Activated T-helper 1 cell treated with anti-CD3 and anti-CD28 coated beads, Interleukin-2, amount 50 U/mL, for 16 hours (primary cell): ENCODE measurements at regions not wholly inside any gene's neighbourhood (a gene's known extent, or its start where the extent isn't known, plus 50 kb on each side); places are given as distances from the start of the nearest gene placed in this dataset.

Source experiments
- DNase-seq, 2 donors: peaks; one replicate each; pipeline ENCODE4 v3.0.0-alpha.2; 2020; ENCODE audit warnings: low read depth in 1 of 2, low spot score in 1 of 2

DNA sequence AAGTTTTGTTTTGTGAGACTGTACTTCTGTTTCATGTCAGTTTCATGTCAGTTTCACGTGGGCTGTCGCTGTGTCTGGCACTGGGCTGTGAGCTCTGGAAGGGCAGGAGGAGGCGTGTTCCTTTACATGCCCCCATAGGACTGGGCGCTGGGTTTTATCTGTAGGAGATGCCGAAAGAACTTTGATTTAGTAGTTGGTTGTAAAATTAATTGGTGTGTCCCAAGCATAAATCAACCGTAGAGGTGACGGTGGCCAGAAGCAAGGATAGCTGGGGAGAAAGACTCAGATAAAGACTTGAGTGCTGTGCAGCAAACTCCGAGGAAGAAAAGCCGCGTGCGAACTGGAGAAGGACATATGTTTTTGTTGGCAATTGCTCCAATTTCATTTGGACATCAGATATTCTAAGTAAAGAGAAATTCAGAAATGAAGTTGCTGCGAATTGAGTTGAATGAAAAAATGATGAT is 182.5 kb downstream of the VRK1 start:
- no peak for DNase-seq

DNA sequence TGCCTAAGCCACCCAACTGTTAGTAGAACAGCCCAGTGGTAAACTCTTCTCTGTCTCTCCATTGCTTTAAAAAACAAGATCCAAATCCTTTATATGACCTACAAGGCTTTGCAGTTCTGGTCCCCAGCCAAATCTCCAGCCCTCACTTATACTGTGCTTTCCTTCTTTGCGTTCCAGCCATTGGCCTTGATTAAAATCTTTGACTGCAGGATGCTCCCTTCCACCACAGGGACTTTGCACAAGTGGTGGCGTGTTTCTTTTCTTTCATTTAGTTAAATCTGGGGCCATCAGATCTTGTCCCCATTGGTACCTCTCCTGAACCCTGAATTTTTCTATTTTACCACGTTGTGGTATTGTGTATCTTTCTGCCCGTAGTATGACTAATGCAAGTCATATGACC is 183.7 kb downstream of the VRK1 start:
- no peak for DNase-seq

DNA sequence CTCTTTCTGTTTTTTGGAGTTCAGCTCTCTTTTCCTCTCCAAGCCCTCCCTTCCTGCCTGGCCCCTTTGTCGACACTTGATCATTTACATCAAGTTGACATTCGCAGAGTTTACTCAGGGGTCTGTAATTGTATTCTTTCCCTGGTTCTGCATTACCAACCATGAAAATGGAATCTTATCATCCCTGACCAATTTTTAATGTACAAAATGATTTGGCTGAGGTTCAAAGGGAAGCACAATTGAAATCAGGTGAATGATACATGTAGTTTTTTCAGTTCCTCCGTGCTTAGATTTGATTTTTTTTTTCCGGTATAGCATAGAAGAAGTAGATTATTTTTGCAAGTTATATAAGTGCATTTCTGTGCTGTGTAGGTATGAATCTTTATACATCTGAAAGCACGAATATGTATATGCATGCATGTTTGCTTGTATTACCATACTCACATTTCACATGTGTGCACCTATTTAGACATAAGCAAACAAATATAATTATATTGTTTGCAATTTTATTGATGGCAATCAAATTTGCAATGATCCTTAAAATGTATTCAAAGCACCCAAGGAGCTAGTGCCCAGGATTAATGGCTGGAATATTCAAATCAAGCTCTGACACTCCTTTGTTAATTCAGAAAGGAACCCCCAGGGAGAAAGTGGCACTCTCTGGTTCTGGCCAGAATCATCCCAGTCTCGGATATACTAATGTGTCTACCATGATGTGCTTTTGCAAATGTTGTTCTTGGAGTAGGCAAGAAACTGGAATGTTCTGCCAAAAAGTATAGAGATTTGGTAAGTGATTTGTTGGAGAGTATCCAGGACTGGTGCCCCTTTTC is 189.3 kb downstream of the VRK1 start:
- DNase-seq = no peak

DNA sequence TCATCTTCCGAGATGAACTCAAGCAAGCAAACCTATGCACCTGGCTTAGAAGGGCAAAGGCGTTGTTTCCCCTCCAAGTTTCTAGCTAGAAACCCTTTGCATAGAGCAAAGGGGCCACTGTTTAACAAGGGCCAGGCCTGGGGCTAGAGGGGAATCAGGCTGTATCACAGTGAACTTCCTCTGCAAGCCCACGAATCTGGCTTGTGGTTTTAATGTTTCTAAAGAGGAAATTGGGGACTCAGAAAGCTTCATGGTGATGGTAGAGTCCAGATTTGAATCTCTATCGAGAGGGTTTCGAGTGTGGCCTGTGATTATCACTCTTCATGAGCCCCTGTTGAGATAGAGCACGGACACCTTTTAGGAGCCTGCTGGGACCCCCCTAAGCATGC is 189.9 kb downstream of the VRK1 start:
- no peak for DNase-seq

DNA sequence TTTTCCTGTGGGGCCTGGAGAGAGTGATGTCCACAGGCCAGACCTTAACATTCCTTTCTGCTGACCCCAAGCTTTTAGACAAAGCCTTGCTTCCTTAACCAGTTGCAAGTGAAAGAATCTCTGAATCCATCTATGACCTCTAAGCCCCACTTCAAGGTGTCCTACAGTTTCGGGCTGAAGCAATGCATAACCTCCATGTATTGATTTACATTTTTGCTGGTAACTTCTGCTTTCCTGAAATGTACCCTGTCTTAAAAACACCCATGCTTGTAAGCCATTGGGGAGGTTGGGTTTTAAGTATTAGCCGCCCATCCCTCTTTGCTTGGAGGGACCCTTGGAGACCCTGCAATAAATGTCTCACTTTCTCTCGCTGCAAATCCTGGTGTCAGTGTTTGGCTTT is 190.6 kb downstream of the VRK1 start:
- DNase-seq = no peak

DNA sequence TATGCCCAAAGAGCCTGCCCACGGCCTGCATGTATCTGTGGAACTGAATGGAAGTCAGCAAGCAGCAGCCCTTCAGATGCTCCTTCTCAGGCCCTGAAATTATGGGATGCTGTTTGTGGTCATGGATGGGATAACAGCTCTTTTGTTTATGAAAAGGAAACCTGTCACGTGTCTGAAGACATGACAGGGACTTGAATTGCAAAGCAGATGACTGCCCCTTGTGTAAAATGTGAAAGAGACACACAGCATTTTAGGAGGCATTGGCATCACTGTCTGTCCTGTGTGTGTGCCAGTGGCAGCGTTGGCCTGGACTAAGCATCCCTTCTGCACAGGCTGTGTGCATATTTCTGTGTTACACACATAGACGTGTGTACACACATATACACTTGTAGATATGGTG is 192.1 kb downstream of the VRK1 start:
- no peak for DNase-seq

DNA sequence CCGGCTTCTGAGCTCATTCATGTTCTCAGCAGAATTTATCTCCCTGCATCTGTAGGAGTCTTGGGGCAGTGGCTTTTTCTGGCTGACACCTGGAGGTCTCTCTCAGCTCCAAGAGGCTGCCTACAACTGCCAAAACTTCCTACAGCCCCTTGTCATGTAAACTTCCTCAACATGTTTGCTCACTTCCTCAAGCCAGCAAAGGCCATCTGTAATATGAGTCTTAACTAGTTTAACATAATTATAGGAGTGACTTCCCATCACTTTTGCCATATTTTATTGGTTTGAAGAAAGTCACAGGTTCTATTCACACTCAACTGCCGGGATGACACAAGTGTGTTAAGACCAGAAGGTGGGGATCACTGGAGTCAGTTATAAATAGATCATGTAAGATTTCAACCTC is 194.0 kb downstream of the VRK1 start:
- no peak for DNase-seq

DNA sequence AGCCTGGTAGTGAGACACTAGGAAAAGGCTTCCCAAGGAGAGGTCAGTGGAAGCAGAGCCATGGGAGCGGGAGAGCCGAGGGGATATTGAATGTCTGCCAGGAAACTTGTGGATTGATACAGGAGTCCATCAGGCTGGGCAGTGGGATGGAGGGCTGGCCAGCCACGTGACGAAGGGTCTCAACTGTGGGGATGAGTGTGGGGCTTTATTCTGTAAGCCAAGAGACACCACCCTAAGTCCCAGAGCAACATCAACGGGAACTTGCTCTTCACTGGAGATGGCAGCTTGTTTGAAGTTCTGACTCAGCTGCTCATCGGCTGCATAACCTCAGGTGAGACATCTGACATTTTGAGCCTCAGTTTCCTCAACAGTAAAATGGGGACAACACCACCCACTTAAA is 197.8 kb downstream of the VRK1 start:
- DNase-seq = no peak

DNA sequence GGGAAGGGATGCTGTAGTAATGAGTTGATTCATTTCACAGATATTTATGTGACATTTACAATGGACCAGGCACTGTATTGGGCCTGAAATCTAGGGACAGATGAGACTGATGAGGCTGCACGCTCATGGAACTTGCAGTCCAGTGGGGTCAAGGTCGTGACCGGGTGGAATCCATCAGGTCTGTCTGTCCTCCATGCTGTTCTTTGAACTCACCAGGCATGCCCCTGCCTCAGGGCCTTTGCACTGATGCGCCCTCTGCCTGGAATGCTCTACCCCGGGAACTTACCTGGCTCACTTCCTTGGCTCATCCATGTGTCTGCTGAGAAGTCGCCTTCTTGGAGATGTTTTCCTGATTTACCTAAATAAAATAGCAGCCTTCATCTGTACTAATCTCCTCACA is 200.1 kb downstream of the VRK1 start:
- DNase-seq = no peak

DNA sequence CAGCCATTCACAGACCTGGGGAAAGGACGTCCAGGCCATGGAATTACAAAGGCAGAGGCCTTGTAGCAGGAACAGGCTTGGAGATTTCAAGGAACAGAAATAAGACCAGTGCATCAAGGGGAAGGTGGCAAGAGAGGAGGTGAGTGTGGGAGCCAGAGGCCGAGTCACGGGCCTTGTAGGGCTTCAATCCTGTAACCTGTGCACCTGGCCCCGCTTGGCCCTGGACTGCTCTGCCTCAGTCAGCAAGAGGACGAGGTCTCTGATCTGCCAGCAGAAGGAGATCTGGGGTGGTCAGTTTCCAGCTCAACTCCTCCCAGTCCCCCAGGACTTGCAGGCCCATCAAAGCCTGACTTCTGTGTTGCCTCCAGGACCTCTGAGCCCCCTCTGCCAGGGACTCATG is 200.8 kb downstream of the VRK1 start:
- no peak for DNase-seq

DNA sequence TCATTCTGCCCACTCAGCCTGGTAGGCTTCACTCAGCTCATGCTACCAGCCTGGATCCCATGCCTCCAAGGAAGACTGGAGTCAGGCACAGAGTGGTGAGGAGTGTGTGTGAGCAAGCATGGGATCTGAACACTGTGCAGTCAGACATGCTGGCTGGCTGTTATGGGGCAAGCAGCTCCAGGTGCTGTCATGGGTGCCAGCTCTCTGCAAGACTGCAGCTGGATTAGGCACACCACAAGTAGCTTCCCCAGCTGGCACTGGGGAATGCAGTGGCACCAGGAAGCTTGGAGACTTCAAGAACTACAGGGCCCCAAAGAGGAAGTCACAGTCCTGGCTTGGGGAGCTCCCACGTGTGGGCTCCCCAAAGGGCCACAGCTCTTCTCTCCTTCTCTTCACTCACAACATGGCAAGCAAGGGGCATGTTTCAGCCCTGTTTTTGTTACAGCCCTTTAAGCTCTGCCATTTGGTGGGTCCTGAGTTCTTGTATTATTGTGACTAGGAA is 202.5 kb downstream of the VRK1 start:
- no peak for DNase-seq

DNA sequence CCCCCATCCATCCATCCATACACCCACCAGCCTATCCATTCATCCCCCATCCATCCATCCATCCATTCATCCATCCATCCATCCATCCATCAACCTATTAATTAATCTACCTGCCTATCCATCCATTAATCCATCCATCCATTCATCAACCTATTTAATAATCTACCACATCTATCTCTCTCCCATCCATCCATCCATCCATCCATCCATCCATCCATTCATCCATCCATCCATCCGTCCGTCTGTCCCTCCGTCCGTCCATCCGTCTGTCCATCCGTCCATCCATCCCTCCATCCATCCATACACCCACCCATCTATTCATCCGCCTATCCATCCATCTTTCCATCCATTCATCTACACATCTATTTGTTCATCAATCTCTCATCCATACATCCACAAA is 205.3 kb downstream of the VRK1 start:
- DNase-seq = no peak

DNA sequence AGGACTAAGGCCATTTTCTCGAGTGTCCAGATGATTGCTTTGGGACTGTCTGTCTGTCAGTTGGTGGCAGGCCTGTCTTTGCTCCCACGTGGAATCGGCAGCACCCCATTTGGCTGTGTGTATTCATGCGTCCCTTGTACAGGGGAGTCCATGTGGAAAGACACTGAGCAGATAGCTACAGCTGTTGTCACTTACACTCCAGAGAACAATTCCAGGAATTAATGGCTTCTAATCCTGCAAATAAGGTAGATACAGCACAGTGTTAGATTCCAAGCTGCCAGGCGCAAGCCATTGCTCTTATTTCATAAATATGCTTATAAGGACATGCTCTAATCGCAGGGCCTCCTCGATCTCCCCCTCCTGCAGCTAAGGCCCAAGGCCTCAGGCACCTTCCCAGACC is 208.8 kb downstream of the VRK1 start:
- DNase-seq = no peak

DNA sequence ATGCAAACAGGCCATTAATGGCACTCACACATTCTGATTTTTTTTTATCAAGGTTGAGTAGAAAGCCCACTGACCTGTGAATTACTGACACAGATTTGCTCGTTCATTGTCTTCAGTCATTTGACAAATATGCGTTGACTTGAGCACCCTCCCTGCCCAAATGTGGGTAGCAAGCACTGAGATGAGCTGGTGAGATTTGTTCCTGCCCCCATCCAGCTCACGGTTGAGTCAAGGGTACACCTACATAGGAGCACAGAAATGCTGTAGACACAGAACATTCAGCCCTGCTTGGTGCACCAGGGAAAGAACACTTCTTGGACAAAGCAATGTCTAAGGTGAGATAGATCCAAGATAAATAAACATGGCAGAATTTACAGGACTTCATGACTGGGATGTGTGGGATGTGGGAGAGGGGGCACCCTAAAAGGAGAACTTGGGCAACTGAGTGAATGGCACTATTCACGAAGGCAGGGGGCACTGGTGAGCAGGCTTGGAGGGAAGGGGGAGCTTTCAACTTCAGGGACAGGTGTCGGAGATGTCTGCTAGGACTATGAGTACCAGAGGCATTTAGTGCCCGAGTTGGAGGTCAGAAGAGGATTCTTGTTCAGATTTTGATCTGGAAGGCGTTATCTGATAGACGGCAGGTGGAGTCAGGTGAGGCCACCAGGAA is 213.4 kb downstream of the VRK1 start:
- no peak for DNase-seq

DNA sequence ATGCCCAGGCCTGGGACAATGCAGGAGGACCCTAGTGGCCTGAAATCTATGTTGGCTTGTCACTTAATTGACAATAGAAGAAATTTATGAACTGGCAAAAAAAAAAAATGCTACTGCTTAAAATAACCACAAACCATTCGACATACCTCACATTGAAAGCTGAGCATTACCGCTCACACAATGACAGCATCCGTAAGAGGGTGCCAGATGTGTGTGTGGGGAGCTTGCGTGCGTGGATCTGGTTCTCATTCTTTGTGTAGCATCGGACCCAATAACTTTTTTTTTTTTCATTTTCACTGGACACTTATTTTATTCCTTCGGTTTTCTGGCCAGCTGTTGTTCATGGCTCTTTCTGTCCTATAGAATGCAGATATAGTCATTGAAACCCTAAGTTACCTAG is 216.7 kb downstream of the VRK1 start:
- no peak for DNase-seq

DNA sequence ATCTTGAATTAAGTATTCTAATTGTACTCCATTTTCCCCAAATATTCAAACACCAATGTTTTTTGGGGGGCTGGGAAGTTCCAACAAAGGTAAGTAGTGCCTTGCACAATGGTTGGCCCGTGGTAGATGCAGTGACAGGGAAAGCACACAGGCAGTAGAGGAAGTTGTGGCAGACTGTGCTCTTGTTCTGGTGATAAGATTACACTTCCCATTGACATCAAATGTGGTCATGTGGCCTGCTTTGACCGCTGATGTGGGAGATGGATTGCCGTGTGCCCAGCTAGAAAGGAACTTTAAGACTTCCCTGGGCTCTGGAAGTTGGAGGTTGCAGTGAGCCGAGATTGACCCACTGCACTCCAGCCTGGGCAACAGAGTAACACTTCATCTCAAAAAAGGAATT is 223.8 kb downstream of the VRK1 start:
- DNase-seq = no peak

DNA sequence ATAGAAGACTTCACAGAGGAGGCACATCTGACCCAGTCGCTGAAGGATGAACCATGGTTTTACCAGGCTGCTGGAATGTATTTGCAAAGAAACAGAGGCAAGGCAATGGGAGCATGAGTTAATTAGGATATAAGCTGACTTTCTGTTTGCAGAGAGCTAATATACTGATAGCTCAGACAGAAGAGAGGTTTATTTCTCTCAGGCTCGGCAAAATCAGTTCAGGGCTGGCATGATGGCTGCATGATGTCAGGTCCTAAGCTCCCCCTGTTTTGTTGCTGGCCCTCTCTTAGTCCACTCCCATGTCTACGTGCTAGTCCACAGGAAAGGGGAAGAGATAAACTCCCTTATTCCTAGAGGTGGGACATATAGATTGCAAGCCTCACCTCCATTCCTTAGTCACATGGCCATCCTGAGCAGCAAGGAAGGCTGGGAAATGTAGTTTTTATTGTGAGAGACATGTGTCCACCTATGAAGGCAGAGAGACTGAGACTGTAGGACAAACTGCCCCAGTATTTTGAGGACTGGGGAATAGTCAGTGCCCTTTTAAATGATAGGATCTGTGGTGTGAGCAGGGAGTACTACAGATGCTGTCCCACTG is 224.5 kb downstream of the VRK1 start:
- DNase-seq = no peak

DNA sequence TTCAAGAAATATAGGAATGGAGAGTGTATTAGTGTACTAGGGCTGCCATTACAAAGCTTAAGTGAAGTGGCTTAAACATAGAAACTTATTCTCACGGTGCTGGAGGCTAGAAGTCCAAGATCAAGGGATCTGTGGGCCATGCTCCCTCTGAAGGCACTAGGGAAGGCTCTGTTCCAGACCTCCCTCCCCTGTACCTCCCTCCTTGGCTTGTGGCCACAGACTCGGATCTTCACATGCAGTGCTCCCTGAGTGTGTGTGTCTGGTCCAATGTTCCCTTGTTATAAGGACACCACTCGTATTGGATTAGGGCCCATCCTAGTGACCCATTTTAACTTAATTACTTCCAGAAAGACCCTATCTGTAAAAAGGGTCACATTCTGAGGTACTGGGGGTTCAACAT is 225.6 kb downstream of the VRK1 start:
- DNase-seq = no peak

DNA sequence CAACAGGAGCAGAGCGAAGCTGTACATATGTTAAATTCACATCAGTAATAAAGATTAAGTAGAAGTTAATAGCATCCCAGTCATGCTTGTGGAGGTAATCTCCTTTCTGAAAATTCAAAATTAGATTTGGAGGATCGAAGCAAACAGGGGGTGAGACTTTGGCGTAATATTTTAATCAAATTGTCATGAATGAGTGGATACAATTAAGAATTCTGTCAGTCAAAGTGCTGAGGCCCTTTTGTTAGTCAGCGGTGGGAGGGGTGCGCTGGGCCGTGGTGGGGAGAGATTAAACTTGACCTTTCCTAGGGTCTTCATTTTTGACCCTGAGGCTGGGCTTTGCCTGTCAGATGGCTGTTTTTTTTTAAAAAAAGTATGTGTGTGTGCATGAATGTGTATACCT is 226.7 kb downstream of the VRK1 start:
- DNase-seq = no peak

DNA sequence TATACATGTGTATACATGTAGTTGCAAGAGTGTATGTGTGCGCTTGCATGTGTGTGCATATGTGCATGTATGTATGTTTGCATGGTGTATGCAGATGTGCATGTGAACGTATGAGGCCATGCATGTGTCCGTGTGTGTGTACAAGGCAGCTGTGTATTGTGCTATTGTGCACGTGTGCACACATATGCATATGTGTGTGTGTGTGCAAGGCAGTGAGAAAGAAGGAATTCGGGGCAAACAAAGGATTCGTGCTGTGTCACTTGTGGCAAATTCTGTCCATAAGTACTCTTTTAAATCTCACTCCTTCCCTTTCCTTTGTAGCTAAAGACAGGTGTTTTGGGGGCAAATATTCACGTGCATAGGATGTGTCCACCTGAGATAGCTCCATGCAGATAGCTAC is 227.1 kb downstream of the VRK1 start:
- DNase-seq = no peak

DNA sequence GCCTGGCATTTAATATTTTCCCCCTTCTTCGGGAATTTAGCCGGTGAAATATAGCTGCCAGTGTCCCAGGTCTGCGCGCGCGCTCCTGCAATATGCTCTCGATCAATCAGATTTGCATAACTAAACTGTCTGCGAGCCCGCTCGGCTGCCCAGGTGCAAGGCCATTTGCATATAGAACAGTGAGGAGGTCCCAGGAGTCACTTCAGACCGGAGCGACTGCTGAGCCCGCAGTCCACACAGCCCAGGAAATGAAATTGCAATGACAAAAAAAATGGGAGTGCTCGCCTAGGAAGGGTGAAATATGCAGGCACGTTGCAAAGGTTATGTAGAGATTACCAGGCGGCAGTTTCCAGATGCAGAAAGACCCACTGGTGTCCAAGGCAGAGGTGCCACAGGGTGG is 228.5 kb downstream of the VRK1 start:
- no peak for DNase-seq

DNA sequence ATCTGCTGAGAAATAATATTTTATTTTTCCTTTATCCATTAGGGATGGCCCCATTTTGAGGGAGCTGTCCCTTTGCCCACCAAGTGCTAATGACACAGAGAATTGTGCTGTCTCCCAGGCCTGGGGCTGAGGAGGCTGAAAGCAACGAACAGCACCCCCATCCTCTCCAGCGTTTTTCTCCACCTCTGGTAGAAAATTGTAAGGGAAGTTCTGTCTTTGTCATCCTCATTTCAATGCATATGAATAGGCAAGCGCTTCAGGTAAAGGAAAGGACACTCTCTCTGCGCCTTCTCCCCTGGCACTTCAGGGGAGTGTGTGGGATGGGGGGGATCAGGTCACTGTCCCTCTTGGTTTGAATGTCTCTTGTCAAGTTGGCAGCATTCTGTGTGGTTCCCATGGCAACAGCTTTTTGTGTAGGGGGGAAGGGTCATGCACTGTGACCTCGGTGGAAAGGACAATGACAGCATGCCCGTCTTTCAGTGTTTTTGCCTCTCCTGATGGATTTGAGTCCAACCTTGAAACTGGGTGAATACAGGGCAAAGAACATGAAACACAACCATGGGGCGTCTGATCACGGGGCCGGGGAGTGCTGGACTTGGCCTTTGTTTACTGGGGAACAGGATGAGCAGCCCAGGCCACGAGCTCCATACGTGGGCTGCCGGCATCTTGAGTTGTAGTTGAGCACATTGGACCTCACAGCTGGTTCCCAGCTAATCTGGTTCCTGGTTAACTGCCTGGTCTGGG is 230.2 kb downstream of the VRK1 start:
- DNase-seq = no peak
